Tibial nerve (tissue), 3 donors: ENCODE measurements at regions not wholly inside any gene's neighbourhood (a gene's known extent, or its start where the extent isn't known, plus 50 kb on each side); places are given as distances from the start of the nearest gene placed in this dataset.

Experiments used
- CTCF ChIP-seq, 5 experiments: fragments of 200-600 bp in 3 of 5; fragments of 450-650 bp in 2 of 5; sonication (generic) in 3 of 5; IDR thresholded peaks; one replicate each; pipeline ENCODE4 v1.5.1; 2016 to 2019; ENCODE audit warnings: antibody characterized with exemption in 5 of 5, mild to moderate bottlenecking in 3 of 5, moderate library complexity in 2 of 5
- POLR2A ChIP-seq, 2 donors: fragments of 450-650 bp; IDR thresholded peaks; one replicate each; pipeline ENCODE4 v1.6.1; 2017; ENCODE audit warnings: antibody characterized with exemption in 2 of 2, mild to moderate bottlenecking in 2 of 2, moderate library complexity in 2 of 2

GRCh38 chr2:144834363-144834762, 314.4 kb upstream of the ZEB2 start:
- TF ChIP-seq CTCF (IDR thresholded peaks at IDR 0.05) (no peak), POLR2A (IDR thresholded peaks at IDR 0.05) (no peak)
